Subcutaneous abdominal adipose tissue (tissue), 5 donors: ENCODE measurements at regions not wholly inside any gene's neighbourhood (a gene's known extent, or its start where the extent isn't known, plus 50 kb on each side); places are given as distances from the start of the nearest gene placed in this dataset.
"Not testable (repeated sequence)": the region's sequence is repeated elsewhere in the genome, so short reads cannot be mapped to it uniquely, and the experiment has no call there.

Experiments used
- H3K27ac ChIP-seq: one replicate; pipeline ENCODE4 v1.7.0; 2013; ENCODE audit warnings: low read depth, mild to moderate bottlenecking, inconsistent platforms, low read length, moderate library complexity
- H3K27me3 ChIP-seq, 5 donors: one replicate each; pipeline ENCODE4 v1.7.0; 2013; ENCODE audit warnings: low read length in 5 of 5, inconsistent platforms in 1 of 5; ENCODE audit not compliant: control insufficient read depth in 5 of 5, insufficient read depth in 4 of 5
- H3K36me3 ChIP-seq, 5 donors: one replicate each; pipeline ENCODE4 v1.7.0; 2013; ENCODE audit warnings: low read length in 5 of 5; ENCODE audit not compliant: control insufficient read depth in 5 of 5, insufficient read depth in 5 of 5
- H3K4me1 ChIP-seq, 5 donors: one replicate each; pipeline ENCODE4 v1.7.0; 2013; ENCODE audit warnings: low read length in 5 of 5, mild to moderate bottlenecking in 3 of 5, moderate library complexity in 1 of 5; ENCODE audit not compliant: control insufficient read depth in 5 of 5, insufficient read depth in 5 of 5
- H3K4me3 ChIP-seq, 5 donors: one replicate each; pipeline ENCODE4 v1.7.0; 2013; ENCODE audit warnings: low read length in 5 of 5, low read depth in 1 of 5
- H3K9ac ChIP-seq, 5 donors: one replicate each; pipeline ENCODE4 v1.7.0; 2013; ENCODE audit warnings: low read length in 5 of 5, mild to moderate bottlenecking in 4 of 5, moderate library complexity in 3 of 5
- H3K9me3 ChIP-seq, 5 donors: one replicate each; pipeline ENCODE4 v1.7.0; 2013; ENCODE audit warnings: low read length in 5 of 5; ENCODE audit not compliant: control insufficient read depth in 5 of 5
- donor health status: healthy.
- donor health status: healthy.
- donor health status: healthy.
- donor health status: healthy.
- donor health status: healthy.

DNA sequence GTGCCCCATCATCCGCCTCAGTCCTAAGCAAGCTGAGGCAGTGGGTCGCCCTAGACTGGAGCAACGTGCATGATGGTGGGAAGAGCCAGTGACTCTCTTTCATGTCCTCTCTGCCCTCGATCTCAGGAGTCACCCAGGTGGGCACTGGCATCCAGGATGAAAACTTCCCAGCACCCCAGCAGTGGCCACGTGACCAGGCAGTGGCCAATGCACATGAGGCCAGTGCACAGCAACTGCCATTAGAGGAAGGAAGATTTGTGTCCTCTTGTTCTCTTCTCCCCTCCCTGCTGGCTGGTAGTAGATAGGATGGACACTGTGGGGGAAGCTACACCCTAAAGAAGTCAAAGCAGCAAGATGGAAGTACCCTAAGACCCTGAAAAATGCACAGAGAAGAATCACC is 334.1 kb upstream of the SULF2 start:
- not testable (repeated sequence) for H3K27ac ChIP-seq, H3K4me3 ChIP-seq, H3K9me3 ChIP-seq, H3K4me1 ChIP-seq, H3K9ac ChIP-seq, H3K27me3 ChIP-seq, H3K36me3 ChIP-seq

DNA sequence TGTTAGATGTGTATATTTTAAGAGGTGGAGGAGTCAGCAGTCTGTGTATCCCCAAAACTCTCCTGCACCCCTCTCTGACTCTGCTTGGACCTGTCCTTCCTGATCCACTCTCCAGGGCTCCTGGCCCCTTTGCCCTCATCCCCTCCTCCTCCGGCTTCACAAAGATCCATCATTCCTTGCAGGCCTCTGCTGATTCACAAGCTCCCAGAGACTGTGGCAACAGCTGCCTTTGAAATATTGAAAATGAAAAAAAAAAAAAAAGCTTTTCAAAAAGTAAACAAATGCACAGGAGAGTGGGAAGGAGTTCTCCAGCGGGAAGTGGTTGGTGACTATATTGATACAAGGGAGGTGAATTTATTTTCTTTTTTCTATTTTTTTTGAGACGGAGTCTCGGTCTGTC is 330.2 kb upstream of the SULF2 start:
- peaks cover 0 to 5% (median 0%) of the 10 kb centered on the region in 5 donors for H3K4me1 ChIP-seq
- H3K9ac ChIP-seq: no peak overlapping the region
- no peak overlapping the region for H3K4me3 ChIP-seq
- H3K27ac ChIP-seq: no peak overlapping the region
- H3K27me3 ChIP-seq: no peaks in the 10 kb centered on the region
- H3K36me3 ChIP-seq: no peaks in the 10 kb centered on the region
- H3K9me3 ChIP-seq: no peaks in the 10 kb centered on the region

DNA sequence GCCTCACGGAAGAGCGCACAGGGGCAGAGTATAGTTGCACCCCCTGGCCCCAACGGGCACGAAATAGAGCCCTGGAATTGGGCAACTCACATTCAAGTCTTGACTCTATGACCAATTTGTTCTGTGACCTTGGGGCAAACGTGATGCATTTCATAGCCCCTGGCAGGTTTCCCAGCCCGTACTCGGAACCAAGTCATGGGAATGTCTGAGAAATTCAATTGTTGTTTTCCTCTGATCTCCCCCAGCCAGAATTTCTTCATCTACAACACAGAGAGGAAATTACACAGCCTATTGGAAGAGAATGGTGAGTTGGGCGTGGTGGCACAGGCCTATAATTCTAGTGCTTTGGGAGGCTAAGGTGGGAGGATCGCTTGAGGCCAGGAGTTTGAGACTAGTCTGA is 322.3 kb upstream of the SULF2 start:
- peaks cover 0 to 11% (median 8%) of the 10 kb centered on the region in 5 donors for H3K4me1 ChIP-seq
- peaks cover 0 to 3% (median 0%) of the 10 kb centered on the region in 5 donors for H3K27me3 ChIP-seq
- H3K9ac ChIP-seq: no peak overlapping the region
- H3K4me3 ChIP-seq: no peak overlapping the region
- no peak overlapping the region for H3K27ac ChIP-seq
- H3K36me3 ChIP-seq: no peaks in the 10 kb centered on the region
- peaks cover 6 to 16% (median 9%) of the 10 kb centered on the region in 5 donors for H3K9me3 ChIP-seq

DNA sequence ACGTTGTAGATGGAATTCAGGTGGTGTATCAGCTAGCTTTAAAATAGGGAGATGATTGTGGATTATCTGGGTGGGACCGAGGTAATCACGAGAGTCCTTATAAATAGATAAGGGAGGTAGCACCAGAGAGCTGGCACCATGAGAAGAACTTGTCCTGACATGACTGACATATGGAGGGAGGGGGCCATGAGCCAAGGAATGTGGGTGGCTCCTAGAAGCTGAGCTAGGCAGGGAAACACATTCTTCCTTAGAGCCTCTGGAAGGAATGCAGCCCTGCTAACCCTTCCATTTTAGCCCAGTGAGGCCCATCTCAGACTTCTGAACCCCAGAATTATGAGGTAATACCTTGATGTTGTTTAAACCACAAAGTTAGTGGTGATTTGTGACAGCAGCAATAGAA is 321.1 kb upstream of the SULF2 start:
- Histone ChIP-seq H3K4me1 (peaks cover 0 to 11% (median 8%) of the 10 kb centered on the region in 5 donors), H3K27ac (no peak overlapping the region), H3K9me3 (peaks cover 6 to 16% (median 9%) of the 10 kb centered on the region in 5 donors), H3K27me3 (peaks cover 0 to 3% (median 0%) of the 10 kb centered on the region in 5 donors), H3K4me3 (no peak overlapping the region), H3K9ac (no peak overlapping the region), H3K36me3 (no peaks in the 10 kb centered on the region)

DNA sequence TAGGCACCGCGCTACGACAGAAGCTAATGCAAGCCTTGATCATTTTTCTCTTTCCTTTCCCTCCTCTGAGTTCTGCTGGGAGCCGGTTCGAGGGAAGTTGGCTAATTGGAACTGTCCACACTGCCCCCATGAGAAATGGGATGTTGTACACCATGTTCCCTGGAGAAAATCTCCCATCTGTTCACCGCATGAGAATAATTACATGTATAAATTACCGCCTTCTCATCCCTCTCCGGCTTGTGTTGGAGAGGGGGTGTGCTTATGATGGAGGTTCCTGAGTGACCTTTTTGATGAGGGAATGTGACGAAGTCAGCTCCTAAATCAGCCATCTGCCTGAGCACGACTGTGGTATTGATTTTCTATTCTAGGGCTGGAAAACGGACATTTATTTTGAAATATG is 320.2 kb upstream of the SULF2 start:
- Histone ChIP-seq H3K27me3 (peaks cover 0 to 8% (median 0%) of the 10 kb centered on the region in 5 donors), H3K4me1 (peaks cover 0 to 11% (median 8%) of the 10 kb centered on the region in 5 donors), H3K9ac (no peak overlapping the region), H3K36me3 (no peaks in the 10 kb centered on the region), H3K27ac (no peak overlapping the region), H3K9me3 (peaks cover 6 to 16% (median 9%) of the 10 kb centered on the region in 5 donors), H3K4me3 (no peak overlapping the region)

DNA sequence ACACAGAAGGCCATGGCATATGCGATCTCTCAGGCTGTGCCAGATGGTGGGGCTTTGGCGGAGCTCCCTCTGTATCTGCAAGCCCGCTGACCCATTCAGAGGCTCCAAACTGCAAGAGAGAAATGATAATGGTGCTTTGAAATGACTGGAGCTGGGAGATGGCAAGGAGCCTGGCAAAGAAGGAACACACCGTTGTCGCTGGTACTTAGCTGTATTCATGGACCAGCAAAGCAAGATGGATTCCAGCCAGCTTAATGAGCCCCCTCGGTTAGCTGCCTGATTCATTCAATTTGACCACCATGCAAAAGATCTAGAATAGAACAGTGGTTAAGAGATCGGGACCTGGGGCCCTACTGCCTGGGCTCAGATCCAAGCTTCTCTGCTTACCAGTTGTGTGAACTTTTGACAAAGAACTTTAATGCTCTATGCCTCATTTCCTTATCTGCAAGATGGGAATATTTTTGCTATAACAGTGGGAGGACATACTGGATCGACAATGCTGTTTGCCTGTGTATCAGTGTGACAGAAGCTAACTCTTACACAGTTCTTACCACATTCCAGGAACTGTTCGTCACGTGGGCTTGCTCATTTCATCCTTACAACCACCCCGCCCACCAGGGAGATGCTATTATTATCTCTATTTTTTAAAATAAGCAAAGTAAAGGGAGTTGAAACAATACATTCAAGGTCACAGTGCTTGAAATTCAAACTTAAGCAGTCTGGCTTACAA is 317.8 kb upstream of the SULF2 start:
- Histone ChIP-seq H3K9me3 (peaks cover 6 to 16% (median 9%) of the 10 kb centered on the region in 5 donors), H3K36me3 (no peaks in the 10 kb centered on the region), H3K27ac (no peak overlapping the region), H3K27me3 (peaks cover 0 to 9% (median 0%) of the 10 kb centered on the region in 5 donors), H3K9ac (no peak overlapping the region), H3K4me3 (no peak overlapping the region), H3K4me1 (peaks cover 0 to 10% (median 8%) of the 10 kb centered on the region in 5 donors)

DNA sequence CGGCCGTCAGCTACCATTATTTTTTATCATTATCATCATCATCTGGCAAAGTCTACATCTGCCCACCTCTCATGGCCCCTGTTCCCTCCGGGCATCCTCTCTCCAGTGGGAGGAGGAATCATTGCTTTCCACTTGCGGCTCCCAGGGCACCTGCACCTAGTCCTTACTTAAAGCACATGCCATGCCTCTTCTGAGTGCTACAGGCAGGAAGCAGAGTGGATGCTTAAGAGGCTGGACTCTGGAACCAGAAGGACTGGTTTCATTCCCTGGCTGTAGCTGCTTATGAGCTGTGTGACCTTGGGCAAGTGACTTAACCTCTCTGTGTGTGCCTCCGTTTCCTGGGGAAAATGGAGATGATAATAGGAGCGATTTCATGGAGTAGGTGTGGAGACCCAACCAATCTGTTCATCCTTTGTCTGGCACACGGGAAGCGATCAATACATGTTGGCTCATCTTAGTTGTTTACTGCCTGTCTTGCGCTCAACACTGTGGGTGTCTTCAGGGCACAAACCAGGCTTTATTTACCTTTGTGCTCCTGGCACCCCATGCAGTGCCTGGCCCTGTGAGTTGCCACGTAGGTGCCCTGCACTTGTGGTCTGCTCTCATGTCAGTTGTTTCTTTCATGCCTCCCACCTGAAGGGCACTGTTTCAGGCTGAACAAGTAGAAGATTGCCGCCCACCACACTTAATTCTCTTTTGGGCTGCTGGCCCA is 317.0 kb upstream of the SULF2 start:
- H3K4me3 ChIP-seq: no peak overlapping the region
- peaks cover 0 to 12% (median 9%) of the 10 kb centered on the region in 5 donors for H3K4me1 ChIP-seq
- H3K9me3 ChIP-seq: peaks cover 6 to 16% (median 9%) of the 10 kb centered on the region in 5 donors
- H3K36me3 ChIP-seq: no peaks in the 10 kb centered on the region
- H3K27ac ChIP-seq: no peak overlapping the region
- peaks cover 0 to 9% (median 0%) of the 10 kb centered on the region in 5 donors for H3K27me3 ChIP-seq
- H3K9ac ChIP-seq: no peak overlapping the region

DNA sequence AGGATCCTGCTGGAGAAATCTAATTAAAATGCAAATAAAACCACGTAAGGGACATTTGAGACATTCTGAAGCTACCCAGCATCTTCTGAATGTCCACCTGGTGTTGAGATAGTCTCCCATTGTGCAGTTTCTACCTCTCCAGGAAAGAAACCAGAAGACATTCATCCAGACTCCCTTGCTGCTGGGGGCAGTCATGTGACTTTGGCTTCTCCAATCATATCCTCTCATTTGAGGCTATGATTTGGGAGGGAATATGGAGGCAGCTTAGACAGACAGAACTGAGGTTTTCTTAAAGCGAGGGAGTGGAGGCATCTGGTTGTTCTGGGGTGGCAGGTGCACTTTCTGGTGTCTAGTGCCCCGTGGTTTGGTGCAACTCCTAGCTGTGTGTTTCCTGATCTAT is 315.2 kb upstream of the SULF2 start:
- peaks cover 0 to 14% (median 9%) of the 10 kb centered on the region in 5 donors for H3K4me1 ChIP-seq
- H3K9ac ChIP-seq: no peak overlapping the region

DNA sequence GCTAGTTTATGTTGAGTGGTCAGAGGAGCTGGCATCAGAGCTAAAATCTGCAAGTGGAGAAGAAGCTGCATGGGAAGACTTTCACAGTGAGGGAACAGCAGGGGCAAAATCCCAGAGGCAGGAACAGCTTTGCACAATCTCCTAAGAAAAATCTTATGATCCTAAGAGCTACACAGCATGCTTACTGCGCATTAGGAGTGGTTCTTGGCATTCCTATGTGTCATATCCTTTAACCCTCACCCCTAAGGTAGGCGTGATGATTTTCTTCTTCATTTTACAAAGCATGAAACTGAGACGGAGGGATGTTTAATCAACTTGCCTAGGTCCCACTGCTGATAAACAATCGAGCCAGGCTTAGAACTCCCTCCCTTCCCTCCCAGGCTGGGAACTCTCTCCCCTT is 313.6 kb upstream of the SULF2 start:
- H3K27ac ChIP-seq: no peak overlapping the region
- no peaks in the 10 kb centered on the region for H3K36me3 ChIP-seq
- H3K4me1 ChIP-seq: peaks cover 0 to 14% (median 9%) of the 10 kb centered on the region in 5 donors
- peaks cover 0 to 9% (median 0%) of the 10 kb centered on the region in 5 donors for H3K27me3 ChIP-seq
- no peak overlapping the region for H3K4me3 ChIP-seq
- H3K9me3 ChIP-seq: no peaks in the 10 kb centered on the region
- no peak overlapping the region for H3K9ac ChIP-seq

More for the DNA sequence above, 315.2 kb upstream of the SULF2 start:
- Histone ChIP-seq H3K27me3 (peaks cover 0 to 9% (median 0%) of the 10 kb centered on the region in 5 donors), H3K27ac (no peak overlapping the region), H3K4me3 (no peak overlapping the region), H3K36me3 (no peaks in the 10 kb centered on the region), H3K9me3 (peaks cover 0 to 7% (median 5%) of the 10 kb centered on the region in 5 donors)

DNA sequence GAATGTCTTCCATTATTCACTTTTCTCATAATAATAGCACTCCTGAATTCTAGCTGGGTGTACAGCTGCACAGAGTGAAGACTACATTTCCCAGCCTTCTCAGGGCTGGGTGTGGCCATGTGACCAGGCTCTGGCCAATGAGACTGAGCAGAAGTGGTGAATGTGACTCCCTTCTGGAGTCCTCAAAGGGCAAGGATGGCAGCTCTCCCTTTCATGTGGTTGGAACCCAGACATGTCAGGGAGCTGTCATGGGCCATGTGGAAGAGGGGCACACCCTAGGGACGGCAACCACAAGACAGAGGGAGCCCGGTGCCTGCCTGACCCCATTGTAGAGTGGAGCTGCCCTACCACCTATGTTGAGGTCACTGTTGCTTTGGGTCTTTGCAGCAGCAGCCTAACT is 312.8 kb upstream of the SULF2 start:
- Histone ChIP-seq H3K27me3 (peaks cover 0 to 9% (median 0%) of the 10 kb centered on the region in 5 donors), H3K36me3 (no peaks in the 10 kb centered on the region), H3K4me1 (peaks cover 0 to 9% (median 3%) of the 10 kb centered on the region in 5 donors), H3K9ac (no peak overlapping the region), H3K27ac (no peak overlapping the region), H3K9me3 (no peaks in the 10 kb centered on the region), H3K4me3 (no peak overlapping the region)
